Erythroblast (primary cell): ENCODE measurements at regions not wholly inside any gene's neighbourhood (a gene's known extent, or its start where the extent isn't known, plus 50 kb on each side); places are given as distances from the start of the nearest gene placed in this dataset.

Experiments used
- DNase-seq, 2 experiments: peaks; one replicate each; lab custom pipeline; 2025; lab: John Stamatoyannopoulos, UW
- GATA1 ChIP-seq: IDR thresholded peaks from 2 replicates; pipeline ENCODE4 v1.6.1; 2011; ENCODE audit warnings: low read depth, mild to moderate bottlenecking, control low read depth, low read length, moderate library complexity
- POLR2A ChIP-seq: IDR thresholded peaks from 2 replicates; pipeline ENCODE4 v1.6.1; 2011; ENCODE audit warnings: mild to moderate bottlenecking, low read length

DNA sequence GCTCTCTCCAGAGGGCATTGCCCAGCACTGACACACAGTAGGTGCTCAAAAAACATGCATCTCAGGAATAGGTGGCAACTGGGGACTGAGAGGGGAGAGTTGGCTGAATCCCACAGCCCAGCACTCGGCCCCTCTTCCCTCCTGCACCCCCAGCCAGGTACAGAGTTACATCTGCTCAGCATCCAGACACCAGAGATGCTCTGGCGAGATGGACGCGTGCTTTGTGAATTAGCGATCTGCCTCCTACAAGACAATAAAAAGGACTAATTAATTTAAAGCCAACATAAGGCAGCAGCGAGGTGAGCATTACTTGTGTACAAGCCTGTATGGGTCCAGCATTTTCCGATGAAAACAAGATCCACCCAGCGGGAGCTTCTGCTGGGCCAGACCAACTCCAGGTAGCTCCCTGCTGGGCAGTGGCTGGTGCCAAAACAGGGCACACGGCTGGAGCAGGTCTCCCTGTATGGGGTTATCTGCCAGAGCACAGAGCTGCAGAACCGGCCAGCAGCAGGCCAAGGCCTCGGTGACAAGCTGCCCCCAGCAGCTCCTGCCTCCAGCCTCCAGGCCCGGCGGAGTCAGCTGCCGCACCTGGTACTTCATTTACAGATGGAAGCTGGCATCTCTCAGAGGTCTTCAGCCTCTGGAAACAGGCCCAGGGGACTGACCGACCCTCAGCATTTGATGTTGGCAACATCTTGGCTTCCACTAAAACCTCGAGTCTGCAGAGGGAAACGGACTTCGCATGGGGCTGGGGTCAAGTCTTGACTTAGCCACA lies 219.7 kb upstream of the SDK2 start:
- no peak for TF ChIP-seq POLR2A
- TF ChIP-seq GATA1 = no peak
- no peak for DNase-seq

- no peak for DNase-seq
- TF ChIP-seq GATA1 (no peak), POLR2A (no peak)
Measured at GRCh38 chr17:73865831-73866230, 221.6 kb upstream of the SDK2 start.

DNA sequence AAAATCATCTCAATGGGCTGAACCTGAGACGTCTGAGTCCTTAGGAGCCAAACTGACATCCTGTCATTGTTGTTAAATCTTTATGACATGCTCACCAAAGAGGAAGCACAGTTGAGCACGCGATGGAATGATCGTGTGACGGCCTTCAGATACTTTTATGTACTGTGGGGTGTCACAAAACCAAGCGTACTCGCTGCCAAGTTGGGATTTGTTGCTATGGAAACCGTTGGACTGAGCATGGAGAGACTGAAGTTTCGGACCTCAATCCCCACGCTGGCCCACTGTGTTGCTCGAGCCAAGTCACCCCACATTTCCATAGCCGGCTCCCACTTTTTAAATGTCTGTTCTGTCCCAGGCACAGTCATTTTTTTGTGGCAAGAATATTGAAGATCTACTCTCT lies 222.8 kb upstream of the SDK2 start:
- no peak for TF ChIP-seq POLR2A
- TF ChIP-seq GATA1 = no peak
- DNase-seq = no peak

DNA sequence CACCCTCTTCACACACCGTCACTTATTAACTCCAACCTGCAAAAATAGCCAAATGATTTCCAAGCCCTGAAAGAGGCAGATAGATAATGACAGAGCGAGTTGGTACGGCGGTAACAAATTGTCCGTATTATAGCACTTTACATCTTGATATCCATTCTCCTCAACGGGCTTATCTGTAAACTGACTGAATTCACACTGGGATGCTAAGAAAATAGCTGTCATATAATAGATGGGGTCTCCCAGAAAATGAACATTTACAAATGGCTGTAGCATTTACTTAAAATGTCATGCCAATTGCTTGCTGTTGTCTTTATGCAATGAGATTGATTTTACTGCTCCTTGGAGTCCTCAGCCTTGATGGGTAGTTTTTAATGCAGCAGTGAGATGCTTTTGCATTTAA lies 225.8 kb upstream of the SDK2 start:
- DNase-seq = no peak
- TF ChIP-seq GATA1 = no peak

GRCh38 chr17:73870473-73870872 lies 226.2 kb upstream of the SDK2 start:
- TF ChIP-seq GATA1 (no peak), POLR2A (no peak)
- no peak for DNase-seq

DNA sequence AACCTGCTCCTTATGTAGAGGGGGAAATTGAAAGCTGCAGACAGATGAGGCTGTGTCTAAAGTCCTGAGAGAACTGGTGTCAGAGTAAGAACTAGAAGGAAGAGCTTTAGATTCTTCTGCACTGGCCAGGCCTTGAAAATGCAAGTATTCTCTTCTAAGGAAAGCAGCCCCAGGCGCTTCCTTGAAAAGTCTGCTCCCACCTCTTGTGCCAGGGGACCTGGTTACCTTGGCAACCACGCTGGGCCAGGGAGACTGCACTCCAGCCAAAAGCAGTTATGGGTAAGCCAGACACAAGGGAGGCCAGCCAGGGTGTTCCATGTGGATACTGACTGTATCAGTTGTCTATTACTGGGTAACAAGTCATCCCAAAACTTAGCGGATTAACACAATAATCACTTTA lies 228.6 kb upstream of the SDK2 start:
- DNase-seq = no peak
- no peak for TF ChIP-seq GATA1
- no peak for TF ChIP-seq POLR2A

DNA sequence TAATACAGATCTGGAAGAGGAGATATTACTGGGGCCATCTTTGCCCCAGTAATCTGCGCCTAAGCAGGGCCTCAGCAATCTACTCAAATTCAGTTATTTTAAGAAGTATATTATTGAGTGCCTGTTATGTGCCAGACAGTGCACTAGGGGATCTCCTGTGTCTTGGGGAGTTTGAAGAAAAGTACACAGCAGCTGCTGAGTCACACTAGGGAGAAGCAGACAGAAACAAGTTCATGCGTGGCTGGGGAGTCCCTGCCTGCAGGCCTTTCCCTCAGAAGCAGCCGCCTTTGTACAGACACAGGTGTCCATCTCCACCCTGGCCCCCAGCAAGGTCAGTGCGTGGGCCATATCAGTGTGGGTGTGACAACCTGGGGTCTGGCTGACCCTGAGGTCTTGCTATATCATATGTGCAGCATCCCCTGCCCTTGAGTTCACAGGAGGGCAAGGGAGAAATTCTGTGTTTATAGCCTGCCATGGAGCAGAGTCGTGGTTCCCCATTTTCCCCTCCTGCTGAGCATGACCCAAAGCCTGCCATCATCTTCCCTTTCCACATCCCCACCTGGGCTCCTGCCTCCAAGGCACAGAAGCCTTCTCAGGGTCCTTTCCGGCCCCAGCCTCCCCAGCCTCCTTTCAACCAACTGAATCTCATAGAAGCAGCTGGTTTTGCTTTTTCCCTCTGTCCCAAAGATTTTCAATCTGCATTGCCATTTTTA lies 229.9 kb upstream of the SDK2 start:
- TF ChIP-seq GATA1 (no peak), POLR2A (no peak)
- DNase-seq = no peak

- TF ChIP-seq GATA1 = no peak
- no peak for TF ChIP-seq POLR2A
- no peak for DNase-seq
Measured at GRCh38 chr17:73875346-73875745, 231.1 kb upstream of the SDK2 start.

GRCh38 chr17:73877962-73878361 lies 233.7 kb upstream of the SDK2 start:
- no peak for DNase-seq
- TF ChIP-seq GATA1 (no peak), POLR2A (no peak)

- TF ChIP-seq GATA1 (no peak), POLR2A (no peak)
- no peak for DNase-seq
Measured at GRCh38 chr17:73878923-73879322, 234.7 kb upstream of the SDK2 start.

GRCh38 chr17:73879987-73880386 lies 235.7 kb upstream of the SDK2 start:
- no peak for TF ChIP-seq POLR2A
- no peak for TF ChIP-seq GATA1
- no peak for DNase-seq

DNA sequence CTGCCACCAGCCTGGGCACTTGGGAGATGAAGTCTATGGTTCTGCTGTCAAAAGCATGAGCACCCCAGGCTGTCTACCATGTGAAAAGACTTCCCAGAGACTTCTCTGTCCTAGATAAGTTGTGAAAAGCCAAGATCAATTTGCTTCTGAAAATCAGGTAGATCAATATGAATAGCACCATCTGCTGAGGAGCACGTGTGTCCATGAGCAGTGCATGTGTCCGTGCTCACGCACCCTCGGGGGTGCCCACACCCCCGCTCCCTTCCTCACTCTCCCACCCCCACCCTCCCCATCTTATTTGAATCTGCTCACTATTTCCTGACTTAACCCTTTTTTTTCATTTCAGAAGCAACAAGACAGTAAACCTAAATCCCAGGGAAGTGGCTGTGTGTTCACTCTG lies 238.3 kb upstream of the SDK2 start:
- DNase-seq = no peak
- TF ChIP-seq POLR2A = no peak

DNA sequence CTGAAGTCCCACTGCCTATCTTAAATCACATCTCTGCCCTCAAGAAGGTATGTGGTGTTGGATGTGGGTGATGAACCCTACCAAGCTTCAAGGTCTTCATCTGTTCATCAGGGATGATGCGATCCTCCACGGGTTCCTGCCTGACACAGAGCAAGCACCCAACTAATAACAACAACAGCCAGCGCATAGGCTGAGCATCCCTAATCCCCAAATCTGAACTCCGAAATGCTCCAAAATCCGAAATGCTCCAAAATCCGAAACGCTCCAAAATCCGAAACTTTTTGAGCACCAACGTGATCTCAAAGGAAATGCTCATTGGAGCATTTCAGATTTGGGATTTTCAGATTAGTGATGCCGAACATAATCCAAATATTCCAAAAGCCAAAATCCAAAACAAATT lies 238.9 kb upstream of the SDK2 start:
- no peak for DNase-seq
- TF ChIP-seq GATA1 (no peak), POLR2A (no peak)

DNA sequence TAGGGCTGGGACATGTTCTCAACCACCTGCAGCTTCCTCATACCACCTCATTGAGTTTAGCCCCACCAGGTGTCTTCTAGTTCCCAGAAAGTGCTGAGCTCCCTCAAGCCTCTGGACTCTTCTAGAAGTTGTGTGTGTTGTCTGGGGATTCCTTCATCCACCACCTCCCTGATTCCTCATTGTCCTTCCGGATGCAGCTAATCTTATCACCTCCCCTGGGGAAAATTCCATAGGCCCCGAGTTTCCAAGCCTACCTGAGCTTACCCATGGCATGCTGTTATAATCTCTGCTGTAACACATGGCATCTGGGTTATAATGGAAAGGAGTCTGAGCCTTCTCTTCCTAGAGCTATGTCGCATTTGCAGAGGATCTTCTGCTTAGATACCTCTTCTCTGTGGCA lies 243.5 kb upstream of the SDK2 start:
- TF ChIP-seq GATA1 (no peak), POLR2A (no peak)
- DNase-seq = no peak

GRCh38 chr17:73888862-73889261 lies 244.6 kb upstream of the SDK2 start:
- no peak for DNase-seq
- TF ChIP-seq GATA1 (no peak), POLR2A (no peak)
